ENCODE measurements at regions not wholly inside any gene's neighbourhood (a gene's known extent, or its start where the extent isn't known, plus 50 kb on each side); places are given as distances from the start of the nearest gene placed in this dataset.
"Not testable (repeated sequence)": the region's sequence is repeated elsewhere in the genome, so short reads cannot be mapped to it uniquely, and the experiment has no call there.

GRCh38 chr5:40220260-40220659, 459.5 kb upstream of the PTGER4 start:
- no peak for DNase-seq

- DNase-seq, result no peak
Observed at GRCh38 chr5:40217553-40217952, 462.2 kb upstream of the PTGER4 start.

- DNase-seq, result no peak
Observed at GRCh38 chr5:40210694-40211093, 469.0 kb upstream of the PTGER4 start.

- DNase-seq, result no peak
Observed at GRCh38 chr5:40206030-40206429, 473.7 kb upstream of the PTGER4 start.

- DNase-seq, result no peak
Observed at GRCh38 chr5:40204144-40204543, 475.6 kb upstream of the PTGER4 start.

GRCh38 chr5:40202814-40203440, 476.8 kb upstream of the PTGER4 start:
- DNase-seq, result no peak

- DNase-seq, result peak; percentile 34
Observed at GRCh38 chr5:40198736-40199135, 481.0 kb upstream of the PTGER4 start.

GRCh38 chr5:40195574-40195973, 484.1 kb upstream of the PTGER4 start:
- DNase-seq, result not testable (repeated sequence)

- peak; percentile 18 for DNase-seq
Observed at GRCh38 chr5:40191150-40191549, 488.6 kb upstream of the PTGER4 start.

GRCh38 chr5:40172721-40173120, 507.0 kb upstream of the PTGER4 start:
- peak; percentile 22 for DNase-seq

- peak; percentile 87 for DNase-seq
Observed at GRCh38 chr5:40171971-40172370, 507.7 kb upstream of the PTGER4 start.

GRCh38 chr5:40167283-40167682, 512.4 kb upstream of the PTGER4 start:
- DNase-seq, result no peak

GRCh38 chr5:40166802-40167201, 512.9 kb upstream of the PTGER4 start:
- peak; percentile 69 for DNase-seq

- DNase-seq, result peak; percentile 18
Observed at GRCh38 chr5:40165789-40166728, 513.7 kb upstream of the PTGER4 start.

GRCh38 chr5:40165106-40165788, 514.5 kb upstream of the PTGER4 start:
- no peak for DNase-seq

GRCh38 chr5:40160435-40160834, 519.3 kb upstream of the PTGER4 start:
- DNase-seq, result no peak

GRCh38 chr5:40154194-40154593, 525.5 kb upstream of the PTGER4 start:
- no peak for DNase-seq

- no peak for DNase-seq
Observed at GRCh38 chr5:40150896-40151295, 528.8 kb upstream of the PTGER4 start.

- no peak for DNase-seq
Observed at GRCh38 chr5:40141896-40142295, 537.8 kb upstream of the PTGER4 start.

- no peak for DNase-seq
Observed at GRCh38 chr5:40141418-40141817, 538.3 kb upstream of the PTGER4 start.

GRCh38 chr5:40137223-40137622, 542.5 kb upstream of the PTGER4 start:
- DNase-seq, result no peak

- no peak for DNase-seq
Observed at GRCh38 chr5:40134883-40135520, 544.7 kb upstream of the PTGER4 start.

- no peak for DNase-seq
Observed at GRCh38 chr5:40124367-40124766, 555.3 kb upstream of the PTGER4 start.

Measured in HCEC 1CT (cell line).